T-helper 17 cell (primary cell): ENCODE measurements at regions not wholly inside any gene's neighbourhood (a gene's known extent, or its start where the extent isn't known, plus 50 kb on each side); places are given as distances from the start of the nearest gene placed in this dataset.
"Not testable (repeated sequence)": the region's sequence is repeated elsewhere in the genome, so short reads cannot be mapped to it uniquely, and the experiment has no call there.

Experiments
- ATAC-seq: fragments of 150-1000 bp; cut with Tn5 transposase; 2 replicates; pipeline ENCODE4 v1.10.0; 2021; ENCODE audit warnings: mild to moderate bottlenecking, moderate library complexity
- DNase-seq, 3 donors: peaks; one replicate each; pipeline versions ENCODE4 v3.0.0 to v3.0.0-alpha.2; 2020 to 2021
- H3K9me3 ChIP-seq: one replicate; pipeline ENCODE4 v1.7.0; 2013; ENCODE audit warnings: low read length, mild to moderate bottlenecking; ENCODE audit not compliant: control insufficient read depth, poor library complexity, severe bottlenecking
- H3K27ac Mint-ChIP-seq: one replicate; pipeline ENCODE4 v1.8.0; 2022; ENCODE audit warnings: mild to moderate bottlenecking, moderate library complexity, mixed read lengths
- H3K27me3 Mint-ChIP-seq: one replicate; pipeline ENCODE4 v1.8.0; 2022; ENCODE audit warnings: mixed read lengths
- H3K36me3 Mint-ChIP-seq: one replicate; pipeline ENCODE4 v1.8.0; 2022; ENCODE audit warnings: low read depth, mixed read lengths
- H3K4me1 Mint-ChIP-seq: one replicate; pipeline ENCODE4 v1.8.0; 2022; ENCODE audit warnings: mild to moderate bottlenecking, mixed read lengths
- H3K4me3 Mint-ChIP-seq: one replicate; pipeline ENCODE4 v1.8.0; 2022; ENCODE audit warnings: mild to moderate bottlenecking, moderate library complexity, mixed read lengths

DNA sequence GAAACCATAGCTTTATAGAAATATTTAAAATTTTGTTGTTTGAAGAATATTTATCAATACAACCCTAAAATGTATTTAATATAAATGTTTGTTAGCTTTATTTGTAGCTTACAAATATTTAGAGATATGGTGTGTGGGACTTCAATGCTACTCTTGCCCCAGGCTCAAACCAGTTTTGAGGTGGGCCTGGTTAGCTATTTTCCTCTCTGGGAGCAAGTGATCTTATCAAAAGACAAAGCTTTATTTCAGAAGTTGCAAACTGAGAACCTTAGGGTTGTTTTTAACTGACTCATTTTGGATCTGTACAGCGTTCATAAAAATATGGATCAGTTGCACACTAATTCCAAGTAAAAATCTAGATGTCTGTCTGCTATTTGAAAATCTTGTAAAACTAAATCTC, 563.6 kb upstream of the CDH2 start:
- Mint-ChIP-seq H3K4me1 (no peaks in the 10 kb centered on the region), H3K4me3 (no peak overlapping the region)

DNA sequence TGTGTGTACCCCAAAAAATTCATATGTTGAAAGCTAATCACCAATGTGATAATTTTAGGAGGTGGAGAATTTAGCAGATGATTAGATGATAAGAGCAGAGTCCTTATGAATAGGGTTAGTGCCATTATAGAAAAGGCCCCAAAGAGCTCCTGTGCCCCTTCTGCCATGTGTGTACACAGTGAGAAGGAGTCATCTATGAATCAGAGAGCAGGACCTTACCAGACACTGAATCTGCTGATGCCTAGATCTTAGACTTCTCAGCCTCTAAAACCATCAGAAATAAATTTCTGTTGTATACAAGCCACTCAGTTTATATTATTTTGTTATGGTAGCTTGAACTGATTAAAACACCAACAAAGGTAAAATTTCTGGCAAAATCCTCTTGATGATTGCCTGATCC, 560.0 kb upstream of the CDH2 start:
- no peaks in the 10 kb centered on the region for H3K4me1 Mint-ChIP-seq
- ATAC-seq (no peak), DNase-seq (no peak)
- H3K4me3 Mint-ChIP-seq: no peak overlapping the region
- H3K27ac Mint-ChIP-seq: no peak overlapping the region
- H3K9me3 ChIP-seq: no peaks in the 10 kb centered on the region
- no peaks in the 10 kb centered on the region for H3K27me3 Mint-ChIP-seq
- H3K36me3 Mint-ChIP-seq: no peaks in the 10 kb centered on the region

More for the DNA sequence above, 563.6 kb upstream of the CDH2 start:
- H3K27me3 Mint-ChIP-seq: no peaks in the 10 kb centered on the region
- H3K9me3 ChIP-seq: no peaks in the 10 kb centered on the region
- no peak overlapping the region for H3K27ac Mint-ChIP-seq
- no peak for DNase-seq
- no peaks in the 10 kb centered on the region for H3K36me3 Mint-ChIP-seq
- ATAC-seq: no peak

DNA sequence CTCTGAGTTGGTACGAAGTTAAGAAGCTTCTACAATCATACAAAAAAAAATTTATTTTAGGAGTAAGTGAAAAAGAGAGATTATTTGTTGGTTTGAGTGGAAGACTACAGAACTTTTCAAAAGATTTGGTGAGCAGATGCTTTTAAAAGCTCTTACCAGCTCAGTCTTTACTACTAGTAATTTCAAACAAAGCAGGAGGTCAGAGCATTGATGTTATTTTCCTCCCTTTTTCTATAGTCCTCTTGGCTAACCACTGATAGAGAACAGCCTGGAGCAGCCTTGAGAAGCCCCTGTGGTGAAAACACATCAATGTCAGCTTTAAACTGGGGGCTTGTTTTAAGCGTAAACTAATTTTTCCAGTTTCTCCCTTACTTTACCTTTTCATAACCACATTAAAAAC, 559.3 kb upstream of the CDH2 start:
- H3K4me1 Mint-ChIP-seq: no peaks in the 10 kb centered on the region
- ATAC-seq (no peak), DNase-seq (no peak)
- H3K27me3 Mint-ChIP-seq: no peaks in the 10 kb centered on the region
- H3K36me3 Mint-ChIP-seq: no peaks in the 10 kb centered on the region
- H3K9me3 ChIP-seq: no peaks in the 10 kb centered on the region
- no peak overlapping the region for H3K27ac Mint-ChIP-seq
- no peak overlapping the region for H3K4me3 Mint-ChIP-seq

DNA sequence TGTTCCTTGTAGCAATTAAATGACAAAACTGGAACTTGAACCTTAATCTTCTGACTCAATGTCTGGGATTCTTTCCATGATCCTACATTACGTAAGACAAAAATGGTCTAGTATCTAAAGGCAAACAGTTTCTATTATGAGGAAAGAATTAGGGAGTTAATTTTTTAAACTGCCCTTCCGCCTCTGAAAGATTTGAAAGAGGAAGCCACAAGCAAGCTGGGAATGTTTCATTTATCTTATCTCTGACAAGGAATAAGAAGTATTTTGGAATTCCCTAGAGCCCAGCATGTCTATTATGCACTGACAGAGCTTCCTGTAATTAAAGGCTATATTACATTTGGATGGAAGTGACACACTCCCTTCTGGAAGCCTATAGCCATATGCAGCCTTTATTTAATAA, 558.8 kb upstream of the CDH2 start:
- no peak overlapping the region for H3K27ac Mint-ChIP-seq
- no peaks in the 10 kb centered on the region for H3K36me3 Mint-ChIP-seq
- no peaks in the 10 kb centered on the region for H3K4me1 Mint-ChIP-seq
- no peak overlapping the region for H3K4me3 Mint-ChIP-seq
- H3K27me3 Mint-ChIP-seq: no peaks in the 10 kb centered on the region
- ATAC-seq (no peak), DNase-seq (no peak)
- no peaks in the 10 kb centered on the region for H3K9me3 ChIP-seq

DNA sequence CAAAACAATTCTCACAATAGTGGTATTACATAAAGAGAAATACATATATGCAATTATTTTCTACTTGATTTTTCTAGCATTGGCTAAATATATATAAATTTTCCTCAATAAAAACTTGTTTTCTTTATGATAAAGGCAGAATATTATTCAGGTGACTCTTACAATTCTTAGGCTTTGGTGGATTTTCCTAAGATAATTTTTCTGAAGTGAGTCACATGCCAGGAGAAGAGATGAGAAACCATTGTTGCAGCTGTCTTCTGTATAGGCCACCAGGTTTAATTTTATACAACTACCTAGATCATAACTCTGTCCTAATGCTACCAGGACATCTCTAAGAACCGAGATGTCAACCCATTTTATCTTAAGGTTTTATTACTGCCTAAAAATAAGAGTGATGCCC, 552.4 kb upstream of the CDH2 start:
- ATAC-seq (no peak), DNase-seq (no peak)
- Mint-ChIP-seq H3K4me1 (no peaks in the 10 kb centered on the region), H3K27ac (no peak overlapping the region), H3K4me3 (no peak overlapping the region), H3K27me3 (no peaks in the 10 kb centered on the region), H3K36me3 (no peaks in the 10 kb centered on the region)
- H3K9me3 ChIP-seq: no peaks in the 10 kb centered on the region

DNA sequence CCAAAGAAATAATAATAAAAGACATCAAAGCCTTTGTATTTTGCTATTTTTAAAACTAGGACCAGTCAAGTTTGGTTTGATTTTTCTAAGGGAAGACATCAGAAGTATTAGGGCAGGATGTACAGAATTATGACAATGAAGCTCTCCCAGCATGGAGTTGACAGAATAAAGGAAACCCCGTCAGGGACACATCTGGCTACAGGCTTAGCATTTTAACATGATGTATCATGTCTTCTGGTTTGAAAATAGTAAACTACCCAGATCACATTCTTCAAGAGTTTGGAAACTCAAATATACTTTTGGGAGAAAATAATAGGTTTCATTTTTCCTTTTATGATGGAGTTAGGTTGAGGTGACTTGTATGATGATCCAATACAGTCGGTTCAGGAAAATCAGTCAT, 552.0 kb upstream of the CDH2 start:
- no peak for DNase-seq
- H3K36me3 Mint-ChIP-seq: no peaks in the 10 kb centered on the region
- no peak for ATAC-seq
- no peaks in the 10 kb centered on the region for H3K9me3 ChIP-seq
- H3K27ac Mint-ChIP-seq: no peak overlapping the region
- H3K27me3 Mint-ChIP-seq: no peaks in the 10 kb centered on the region
- no peaks in the 10 kb centered on the region for H3K4me1 Mint-ChIP-seq
- no peak overlapping the region for H3K4me3 Mint-ChIP-seq

DNA sequence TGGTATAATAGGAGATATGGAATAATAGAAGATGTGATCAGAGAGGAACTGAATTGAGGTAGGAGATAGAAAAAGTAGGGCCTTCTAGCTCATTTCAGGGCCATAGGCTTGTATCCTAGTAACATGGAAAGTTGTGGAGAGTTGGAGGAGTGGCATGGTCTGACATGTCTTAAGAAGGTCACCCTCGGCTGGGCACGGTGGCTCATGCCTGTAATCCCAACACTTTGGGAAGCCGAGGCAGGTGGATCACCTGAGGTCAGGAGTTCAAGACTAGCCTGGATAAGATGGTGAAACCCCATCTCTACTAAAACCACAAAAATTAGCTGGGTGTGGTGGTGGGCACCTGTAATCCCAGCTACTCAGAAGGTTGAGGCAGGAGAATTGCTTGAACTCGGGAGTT, 550.3 kb upstream of the CDH2 start:
- not testable (repeated sequence) for DNase-seq, H3K4me1 Mint-ChIP-seq, H3K27me3 Mint-ChIP-seq, H3K36me3 Mint-ChIP-seq, H3K4me3 Mint-ChIP-seq, H3K9me3 ChIP-seq, ATAC-seq, H3K27ac Mint-ChIP-seq

DNA sequence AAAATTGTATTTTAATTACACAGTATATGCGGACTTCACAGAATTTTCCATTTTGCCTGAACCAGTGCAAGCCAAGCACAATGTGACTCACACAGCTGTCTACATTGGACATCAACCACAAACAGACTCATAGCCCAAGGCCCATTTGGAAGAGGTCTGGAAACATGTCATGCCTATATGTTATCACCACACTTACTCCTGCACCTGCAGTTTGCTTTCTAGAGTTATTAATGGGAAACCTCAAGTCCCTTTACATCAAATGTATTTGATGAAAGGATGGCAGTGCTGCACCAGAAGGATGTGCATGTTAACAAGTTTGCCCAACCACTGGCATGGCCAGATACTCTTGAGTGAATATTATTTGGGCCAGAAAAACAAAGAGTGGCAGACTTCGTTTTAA, 548.9 kb upstream of the CDH2 start:
- H3K27me3 Mint-ChIP-seq: no peaks in the 10 kb centered on the region
- H3K9me3 ChIP-seq: no peaks in the 10 kb centered on the region
- DNase-seq: no peak
- H3K36me3 Mint-ChIP-seq: no peaks in the 10 kb centered on the region
- no peak for ATAC-seq
- H3K4me1 Mint-ChIP-seq: no peaks in the 10 kb centered on the region
- no peak overlapping the region for H3K27ac Mint-ChIP-seq
- H3K4me3 Mint-ChIP-seq: no peak overlapping the region

DNA sequence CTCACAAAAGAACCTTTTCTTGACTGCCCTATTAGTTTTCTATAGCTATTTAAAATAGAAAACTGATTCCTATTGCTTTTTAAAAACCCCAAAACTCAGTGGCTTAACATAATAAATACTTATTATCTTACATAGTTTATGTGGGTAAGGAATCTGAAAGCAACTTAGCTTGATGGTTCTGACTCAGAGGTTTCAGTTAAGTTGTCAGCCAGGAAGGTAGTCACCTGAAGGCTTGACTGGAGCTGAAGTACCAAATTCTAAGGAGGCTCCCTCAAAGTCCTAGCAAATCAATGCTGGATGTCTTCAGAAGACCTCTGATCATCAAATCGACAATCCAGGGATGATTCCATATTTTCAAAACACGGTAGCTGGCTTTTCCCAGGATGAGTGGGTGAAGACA, 546.6 kb upstream of the CDH2 start:
- no peaks in the 10 kb centered on the region for H3K36me3 Mint-ChIP-seq

DNA sequence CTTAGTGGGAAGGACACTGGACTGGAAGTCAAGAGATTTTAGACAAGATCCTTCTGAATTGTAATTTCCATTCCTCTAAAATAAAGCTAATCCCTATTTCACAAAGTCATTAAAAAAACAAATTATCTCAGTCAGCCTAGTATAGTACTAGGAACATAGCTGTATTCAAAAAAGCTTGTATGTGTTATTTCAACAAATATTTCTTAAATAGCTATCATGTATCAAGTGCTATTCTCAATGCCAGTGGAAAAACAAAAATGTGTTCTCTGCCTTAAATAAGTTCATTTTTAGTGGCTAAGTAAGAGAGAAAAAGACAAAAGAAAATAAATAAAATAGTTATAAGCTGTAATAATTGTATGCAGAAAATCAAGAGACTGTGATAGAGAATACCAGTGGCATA, 541.8 kb upstream of the CDH2 start:
- no peaks in the 10 kb centered on the region for H3K4me1 Mint-ChIP-seq
- H3K9me3 ChIP-seq: peaks cover 2% of the 10 kb centered on the region
- H3K27ac Mint-ChIP-seq: no peak overlapping the region
- DNase-seq (no peak), ATAC-seq (no peak)
- no peaks in the 10 kb centered on the region for H3K36me3 Mint-ChIP-seq
- no peaks in the 10 kb centered on the region for H3K27me3 Mint-ChIP-seq
- no peak overlapping the region for H3K4me3 Mint-ChIP-seq

More for the DNA sequence above, 546.6 kb upstream of the CDH2 start:
- Mint-ChIP-seq H3K4me3 (no peak overlapping the region), H3K4me1 (no peaks in the 10 kb centered on the region), H3K27me3 (no peaks in the 10 kb centered on the region), H3K27ac (no peak overlapping the region)
- no peak for ATAC-seq
- no peak for DNase-seq
- peaks cover 2% of the 10 kb centered on the region for H3K9me3 ChIP-seq

DNA sequence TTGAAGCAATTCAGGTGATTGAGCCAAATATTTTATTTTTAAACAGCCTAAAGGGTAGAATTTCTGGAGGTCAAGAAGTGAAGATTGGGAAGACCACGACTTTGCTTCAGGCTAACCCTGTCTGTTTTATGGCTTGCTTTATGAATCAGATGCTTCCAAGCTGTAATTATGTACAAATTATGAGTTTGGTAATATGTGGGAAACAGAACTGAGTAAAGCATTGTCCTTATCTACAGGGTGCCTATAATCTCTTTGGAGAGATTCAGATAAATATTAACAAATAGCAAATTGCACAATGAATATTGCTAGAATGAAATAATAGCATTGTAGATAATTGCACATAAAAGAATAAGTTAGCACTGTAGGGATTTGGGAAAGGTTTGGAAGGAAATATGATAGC, 539.4 kb upstream of the CDH2 start:
- no peak overlapping the region for H3K4me3 Mint-ChIP-seq
- DNase-seq (no peak), ATAC-seq (no peak)
- H3K36me3 Mint-ChIP-seq: no peaks in the 10 kb centered on the region
- H3K27me3 Mint-ChIP-seq: no peaks in the 10 kb centered on the region
- no peak overlapping the region for H3K27ac Mint-ChIP-seq
- peaks cover 6% of the 10 kb centered on the region for H3K9me3 ChIP-seq
- no peaks in the 10 kb centered on the region for H3K4me1 Mint-ChIP-seq

DNA sequence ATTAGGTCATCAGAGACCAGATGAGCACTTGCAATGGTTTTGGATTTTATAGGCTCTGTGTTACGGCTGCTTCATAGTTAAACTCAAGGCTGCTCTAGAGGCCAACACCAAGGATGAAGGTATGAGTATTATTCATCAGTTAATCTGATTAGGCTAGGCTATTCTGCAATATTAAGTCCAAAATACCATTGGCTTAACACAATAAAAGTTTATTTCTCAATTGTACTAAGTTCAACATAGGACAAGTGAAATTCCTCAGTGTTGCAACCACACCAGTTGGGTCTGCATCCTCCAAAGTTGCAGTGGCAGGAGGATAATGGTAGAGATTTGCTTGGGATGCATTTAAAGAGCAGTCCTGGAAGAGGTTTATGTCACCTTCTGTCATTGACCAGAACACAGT, 538.3 kb upstream of the CDH2 start:
- no peaks in the 10 kb centered on the region for H3K27me3 Mint-ChIP-seq
- H3K36me3 Mint-ChIP-seq: no peaks in the 10 kb centered on the region
- no peaks in the 10 kb centered on the region for H3K4me1 Mint-ChIP-seq
- ATAC-seq: no peak
- no peak overlapping the region for H3K4me3 Mint-ChIP-seq
- peaks cover 6% of the 10 kb centered on the region for H3K9me3 ChIP-seq
- H3K27ac Mint-ChIP-seq: no peak overlapping the region
- no peak for DNase-seq

DNA sequence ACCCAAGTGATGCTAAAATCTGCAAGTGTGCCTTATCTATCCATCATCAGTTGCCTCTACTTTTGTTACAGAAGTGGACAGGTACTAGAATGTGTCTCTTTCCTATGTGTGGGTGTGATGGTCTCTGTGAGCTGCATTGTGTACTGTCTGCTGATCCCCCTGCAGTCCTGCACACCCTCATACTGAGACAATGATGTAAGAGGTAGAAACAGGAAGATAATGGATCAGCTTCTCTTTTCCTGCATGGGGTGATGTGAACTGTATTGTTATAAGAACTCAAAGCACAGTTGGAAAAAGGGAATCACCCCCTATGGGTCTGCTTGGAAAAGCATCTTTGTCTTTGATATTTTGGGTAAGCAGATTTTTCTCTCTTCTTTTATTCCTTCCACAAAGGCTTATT, 537.6 kb upstream of the CDH2 start:
- Mint-ChIP-seq H3K4me1 (no peaks in the 10 kb centered on the region), H3K27ac (no peak overlapping the region), H3K4me3 (no peak overlapping the region), H3K36me3 (no peaks in the 10 kb centered on the region), H3K27me3 (no peaks in the 10 kb centered on the region)
- ATAC-seq (no peak), DNase-seq (no peak)
- H3K9me3 ChIP-seq: peaks cover 4% of the 10 kb centered on the region

DNA sequence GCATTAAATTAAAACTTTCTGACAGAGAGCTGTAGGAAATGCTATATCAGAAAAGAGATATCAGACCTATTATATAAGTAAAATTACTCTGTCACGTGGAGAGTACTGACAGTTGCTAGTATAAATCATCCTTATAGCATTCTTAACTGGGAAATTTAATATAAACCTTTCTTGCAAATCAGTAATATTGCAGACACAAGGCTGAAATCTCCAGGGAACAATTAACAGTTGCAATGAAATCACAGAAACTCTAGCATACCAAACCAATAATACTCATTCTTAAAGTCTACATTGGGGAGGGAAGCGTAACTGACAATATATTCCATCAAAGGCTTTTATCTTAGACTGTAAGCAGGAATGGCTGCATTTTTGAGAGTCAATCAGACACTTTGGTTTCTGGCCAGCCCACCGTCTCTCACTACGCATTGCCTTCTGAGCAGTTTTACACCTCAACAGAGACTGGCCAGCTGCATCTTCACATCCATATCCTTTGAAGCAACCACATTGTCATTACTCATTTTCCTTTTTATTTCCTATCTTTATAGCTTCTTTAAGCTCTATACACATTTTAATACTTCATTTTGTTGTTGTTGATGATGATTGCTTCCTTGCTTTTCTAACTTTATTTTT, 536.0 kb upstream of the CDH2 start:
- DNase-seq (no peak), ATAC-seq (no peak)
- no peak overlapping the region for H3K4me3 Mint-ChIP-seq
- no peak overlapping the region for H3K27ac Mint-ChIP-seq
- peaks cover 4% of the 10 kb centered on the region for H3K9me3 ChIP-seq
- no peaks in the 10 kb centered on the region for H3K36me3 Mint-ChIP-seq
- no peaks in the 10 kb centered on the region for H3K4me1 Mint-ChIP-seq
- no peaks in the 10 kb centered on the region for H3K27me3 Mint-ChIP-seq
